CD14-positive monocyte (primary cell): ENCODE measurements at regions not wholly inside any gene's neighbourhood (a gene's known extent, or its start where the extent isn't known, plus 50 kb on each side); places are given as distances from the start of the nearest gene placed in this dataset.

Source experiments
- DNase-seq, 3 donors: peaks; one replicate each; pipeline ENCODE4 v3.0.0-alpha.2; 2011 to 2022
- H2AFZ ChIP-seq: 2 replicates; pipeline ENCODE4 v1.6.0; 2012; ENCODE audit warnings: mild to moderate bottlenecking, low read depth, low read length, inconsistent platforms; ENCODE audit not compliant: insufficient read depth, poor library complexity, severe bottlenecking
- H3K27ac ChIP-seq, 2 donors: 1 replicate in 1 of 2; 2 replicates in 1 of 2; pipeline ENCODE4 v1.5.1; 2012 to 2013; ENCODE audit warnings: low read length in 2 of 2, control low read depth in 1 of 2, inconsistent platforms in 1 of 2, low read depth in 1 of 2, mild to moderate bottlenecking in 1 of 2
- H3K27me3 ChIP-seq, 2 donors: one replicate each; pipeline versions ENCODE4 v1.6.0 to v1.6.1; 2011 to 2013; ENCODE audit warnings: low read length in 2 of 2; ENCODE audit not compliant: control insufficient read depth in 2 of 2, insufficient read depth in 2 of 2
- H3K36me3 ChIP-seq, 2 donors: replicated peaks in 1 of 2; 1 replicate in 1 of 2; 2 replicates in 1 of 2; pipeline versions ENCODE4 v1.5.1 to v1.6.1; 2012 to 2013; ENCODE audit warnings: low read length in 2 of 2, control low read depth in 1 of 2, inconsistent platforms in 1 of 2, mild to moderate bottlenecking in 1 of 2; ENCODE audit not compliant: insufficient read depth in 2 of 2, control insufficient read depth in 1 of 2
- H3K4me1 ChIP-seq, 2 donors: 1 replicate in 1 of 2; 2 replicates in 1 of 2; pipeline versions ENCODE4 v1.5.1 to v1.6.1; 2012 to 2013; ENCODE audit warnings: low read length in 2 of 2, control low read depth in 1 of 2, inconsistent platforms in 1 of 2, mild to moderate bottlenecking in 1 of 2, moderate library complexity in 1 of 2; ENCODE audit not compliant: insufficient read depth in 2 of 2, control insufficient read depth in 1 of 2
- H3K4me2 ChIP-seq: replicated peaks from 2 replicates; pipeline ENCODE3; 2012; ENCODE audit warnings: low read length, moderate library complexity, mild to moderate bottlenecking; ENCODE audit not compliant: poor library complexity, severe bottlenecking; ENCODE audit errors: extremely low read depth
- H3K4me3 ChIP-seq, 3 experiments: fragments of 200-600 bp in 1 of 3; sonication (generic) in 1 of 3; replicated peaks in 1 of 3; 1 replicate in 2 of 3; 2 replicates in 1 of 3; pipeline ENCODE4 v1.5.1; 2011 to 2013; ENCODE audit warnings: low read length in 3 of 3, mild to moderate bottlenecking in 3 of 3, control low read depth in 2 of 3, low read depth in 2 of 3, inconsistent platforms in 1 of 3, moderate library complexity in 1 of 3
- H3K79me2 ChIP-seq: 2 replicates; pipeline ENCODE4 v1.6.0; 2012; ENCODE audit warnings: mild to moderate bottlenecking, control low read depth, inconsistent platforms, low read length, moderate library complexity; ENCODE audit not compliant: insufficient read depth
- H3K9ac ChIP-seq: 2 replicates; pipeline ENCODE4 v1.6.0; 2017; ENCODE audit warnings: low read length, mild to moderate bottlenecking; ENCODE audit not compliant: insufficient read depth, poor library complexity, severe bottlenecking
- H3K9me3 ChIP-seq, 2 donors: replicated peaks in 1 of 2; 1 replicate in 1 of 2; 2 replicates in 1 of 2; pipeline versions ENCODE4 v1.5.1 to v1.6.1; 2012 to 2013; ENCODE audit warnings: low read length in 2 of 2, control low read depth in 1 of 2; ENCODE audit not compliant: control insufficient read depth in 1 of 2, insufficient read depth in 1 of 2
- H4K20me1 ChIP-seq: 2 replicates; pipeline ENCODE4 v1.6.0; 2012; ENCODE audit warnings: mild to moderate bottlenecking, low read length, control low read depth, moderate library complexity; ENCODE audit not compliant: insufficient read depth
- H3K27ac Mint-ChIP-seq, 7 donors: one replicate each; pipeline ENCODE4 v1.8.0; 2020; ENCODE audit warnings: mild to moderate bottlenecking in 7 of 7, mixed read lengths in 7 of 7, moderate library complexity in 6 of 7, inconsistent platforms in 2 of 7
- H3K27me3 Mint-ChIP-seq, 3 donors: one replicate each; pipeline ENCODE4 v1.8.0; 2021 to 2022; ENCODE audit warnings: low read depth in 3 of 3, mild to moderate bottlenecking in 3 of 3, mixed read lengths in 3 of 3, moderate library complexity in 3 of 3, inconsistent platforms in 1 of 3
- H3K36me3 Mint-ChIP-seq, 2 donors: one replicate each; pipeline ENCODE4 v1.8.0; 2020; ENCODE audit warnings: mixed read lengths in 2 of 2, inconsistent platforms in 1 of 2, mild to moderate bottlenecking in 1 of 2
- H3K4me1 Mint-ChIP-seq: one replicate; pipeline ENCODE4 v1.8.0; 2020; ENCODE audit warnings: mild to moderate bottlenecking, mixed read lengths
- H3K4me3 Mint-ChIP-seq, 2 donors: one replicate each; pipeline ENCODE4 v1.8.0; 2020; ENCODE audit warnings: mild to moderate bottlenecking in 2 of 2, mixed read lengths in 2 of 2, moderate library complexity in 1 of 2
- H3K9me3 Mint-ChIP-seq, 7 donors: one replicate each; pipeline ENCODE4 v1.8.0; 2020 to 2022; ENCODE audit warnings: mixed read lengths in 7 of 7, mild to moderate bottlenecking in 6 of 7, moderate library complexity in 6 of 7, inconsistent platforms in 2 of 7
- WGBS: methylation state at CpG from one replicate; pipeline ENCODE4 v1.1.5; 2013; ENCODE audit warnings: missing lambda C conversion rate; ENCODE audit not compliant: insufficient coverage; 5-methylcytosine and 5-hydroxymethylcytosine counted together
- intact Hi-C, 2 donors: fragments of 100-400 bp; cut with micrococcal nuclease; formaldehyde crosslinking; loops; one replicate each; pipeline versions ENCODE4 v1.15.0 to v1.15.1; 2023
- TF ChIP-seq, protein P1 (sequence below): fragments of 200-600 bp; IDR thresholded peaks from one replicate; pipeline ENCODE4 v1.8.0; 2022; ENCODE audit warnings: antibody characterized with exemption, mild to moderate bottlenecking

DNA sequence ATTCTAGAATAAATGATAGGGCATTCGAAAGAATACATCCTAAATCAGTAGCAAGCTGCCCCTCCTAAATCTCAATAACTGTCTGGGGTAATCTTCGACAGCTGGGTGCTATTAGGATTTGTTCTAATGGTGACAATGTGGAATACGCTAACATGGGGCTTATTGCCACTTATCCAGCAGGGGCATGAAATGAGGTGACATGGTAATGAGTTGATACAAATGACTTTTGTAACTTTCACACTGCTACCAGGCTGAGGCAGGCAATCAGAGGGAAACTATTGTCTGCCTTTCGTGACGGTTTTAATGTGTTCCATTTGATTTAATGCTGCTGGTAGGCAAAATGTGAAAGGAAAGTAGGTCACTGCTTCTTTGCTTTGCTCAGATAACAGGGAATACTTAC is 1047.4 kb upstream of the PABPC4L start:
- H2AFZ ChIP-seq = no peak overlapping the region
- WGBS = no CpG with 5 or more reads among the region's 5 CpGs
- no peak overlapping the region for H3K9ac ChIP-seq
- intact Hi-C loops = no loop called here
- no peaks in the 10 kb centered on the region for H3K79me2 ChIP-seq
- no peak overlapping the region for H3K4me2 ChIP-seq
- no peaks in the 10 kb centered on the region for H3K9me3 ChIP-seq
- TF ChIP-seq, protein P1, sequence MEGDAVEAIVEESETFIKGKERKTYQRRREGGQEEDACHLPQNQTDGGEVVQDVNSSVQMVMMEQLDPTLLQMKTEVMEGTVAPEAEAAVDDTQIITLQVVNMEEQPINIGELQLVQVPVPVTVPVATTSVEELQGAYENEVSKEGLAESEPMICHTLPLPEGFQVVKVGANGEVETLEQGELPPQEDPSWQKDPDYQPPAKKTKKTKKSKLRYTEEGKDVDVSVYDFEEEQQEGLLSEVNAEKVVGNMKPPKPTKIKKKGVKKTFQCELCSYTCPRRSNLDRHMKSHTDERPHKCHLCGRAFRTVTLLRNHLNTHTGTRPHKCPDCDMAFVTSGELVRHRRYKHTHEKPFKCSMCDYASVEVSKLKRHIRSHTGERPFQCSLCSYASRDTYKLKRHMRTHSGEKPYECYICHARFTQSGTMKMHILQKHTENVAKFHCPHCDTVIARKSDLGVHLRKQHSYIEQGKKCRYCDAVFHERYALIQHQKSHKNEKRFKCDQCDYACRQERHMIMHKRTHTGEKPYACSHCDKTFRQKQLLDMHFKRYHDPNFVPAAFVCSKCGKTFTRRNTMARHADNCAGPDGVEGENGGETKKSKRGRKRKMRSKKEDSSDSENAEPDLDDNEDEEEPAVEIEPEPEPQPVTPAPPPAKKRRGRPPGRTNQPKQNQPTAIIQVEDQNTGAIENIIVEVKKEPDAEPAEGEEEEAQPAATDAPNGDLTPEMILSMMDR = no peak
- H3K27me3 Mint-ChIP-seq = no peaks in the 10 kb centered on the region
- no peaks in the 10 kb centered on the region for H3K4me1 Mint-ChIP-seq
- H3K4me3 Mint-ChIP-seq = no peak overlapping the region
- no peaks in the 10 kb centered on the region for H3K9me3 Mint-ChIP-seq
- H3K27me3 ChIP-seq = no peaks in the 10 kb centered on the region
- H3K27ac ChIP-seq = no peak overlapping the region
- H3K27ac Mint-ChIP-seq = no peak overlapping the region
- H4K20me1 ChIP-seq = no peaks in the 10 kb centered on the region
- H3K4me3 ChIP-seq = no peak overlapping the region
- no peaks in the 10 kb centered on the region for H3K36me3 Mint-ChIP-seq
- no peaks in the 10 kb centered on the region for H3K4me1 ChIP-seq
- no peak for DNase-seq
- no peaks in the 10 kb centered on the region for H3K36me3 ChIP-seq

DNA sequence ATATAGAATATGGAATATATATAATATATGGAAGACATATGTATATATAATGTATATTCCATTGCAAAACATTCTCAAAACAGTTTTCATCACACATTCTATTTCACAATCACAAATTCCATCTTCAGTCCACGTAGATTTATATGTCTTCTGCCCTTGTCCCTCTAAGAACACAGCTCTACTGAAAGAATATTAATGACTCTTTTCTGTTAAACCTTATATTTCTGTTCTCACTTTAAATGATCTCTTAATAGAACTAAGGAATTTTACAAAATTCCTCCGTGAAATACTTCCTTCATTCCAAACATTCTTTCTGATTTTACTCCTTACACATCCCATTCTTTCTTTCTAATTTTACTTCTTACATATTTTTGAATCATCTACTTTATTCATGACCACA is 1043.1 kb upstream of the PABPC4L start:
- Mint-ChIP-seq H3K27ac (no peak overlapping the region), H3K4me3 (no peak overlapping the region), H3K4me1 (no peaks in the 10 kb centered on the region), H3K27me3 (no peaks in the 10 kb centered on the region), H3K9me3 (no peaks in the 10 kb centered on the region), H3K36me3 (no peaks in the 10 kb centered on the region)
- Histone ChIP-seq H3K27ac (no peak overlapping the region), H3K79me2 (no peaks in the 10 kb centered on the region), H3K36me3 (no peaks in the 10 kb centered on the region), H3K9ac (no peak overlapping the region), H4K20me1 (no peaks in the 10 kb centered on the region), H3K9me3 (no peaks in the 10 kb centered on the region), H3K4me3 (no peak overlapping the region), H3K27me3 (no peaks in the 10 kb centered on the region), H3K4me1 (no peaks in the 10 kb centered on the region), H3K4me2 (no peak overlapping the region), H2AFZ (no peak overlapping the region)
- DNase-seq = no peak
- intact Hi-C loops = no loop called here
- no CpG with 5 or more reads among the region's 2 CpGs for WGBS
- TF ChIP-seq, protein P1 = no peak
